DMS53 treated with DMSO at 0.1 percent for 48 hours (cell line): ENCODE measurements at regions not wholly inside any gene's neighbourhood (a gene's known extent, or its start where the extent isn't known, plus 50 kb on each side); places are given as distances from the start of the nearest gene placed in this dataset.

Experiments used
- DNase-seq: peaks from one replicate; lab custom pipeline; 2025; ENCODE audit not compliant: unreplicated experiment; lab: John Stamatoyannopoulos, UW

- DNase-seq: no peak
These were observed 171.5 kb upstream of the SIX2 start for GRCh38 chr2:45180779-45181178.

- DNase-seq: no peak
These were observed 170.9 kb upstream of the SIX2 start for GRCh38 chr2:45180033-45180746.

GRCh38 chr2:45178854-45179253, 169.6 kb upstream of the SIX2 start:
- DNase-seq: no peak

GRCh38 chr2:45178359-45178758, 169.1 kb upstream of the SIX2 start:
- no peak for DNase-seq

- no peak for DNase-seq
These were observed 168.6 kb upstream of the SIX2 start for GRCh38 chr2:45177870-45178269.

- no peak for DNase-seq
These were observed 167.1 kb upstream of the SIX2 start for GRCh38 chr2:45176390-45176789.

- DNase-seq: no peak
These were observed 164.3 kb upstream of the SIX2 start for GRCh38 chr2:45173513-45173912.

- no peak for DNase-seq
These were observed 163.6 kb upstream of the SIX2 start for GRCh38 chr2:45172760-45173392.

GRCh38 chr2:45172142-45172541, 162.9 kb upstream of the SIX2 start:
- DNase-seq: no peak

GRCh38 chr2:45171136-45171501, 161.9 kb upstream of the SIX2 start:
- peak; percentile 39 for DNase-seq

GRCh38 chr2:45170191-45171135, 161.2 kb upstream of the SIX2 start:
- DNase-seq: peak; percentile 45

- DNase-seq: peak; percentile 45
These were observed 160.3 kb upstream of the SIX2 start for GRCh38 chr2:45169339-45170190.

GRCh38 chr2:45168711-45169338, 159.6 kb upstream of the SIX2 start:
- DNase-seq: peak; percentile 41

- DNase-seq: peak; percentile 35
These were observed 158.8 kb upstream of the SIX2 start for GRCh38 chr2:45167920-45168629.

- DNase-seq: peak; percentile 37
These were observed 157.1 kb upstream of the SIX2 start for GRCh38 chr2:45166229-45166890.

GRCh38 chr2:45162711-45163110, 153.5 kb upstream of the SIX2 start:
- no peak for DNase-seq

- no peak for DNase-seq
These were observed 147.4 kb upstream of the SIX2 start for GRCh38 chr2:45156605-45157004.

GRCh38 chr2:45154606-45155155, 145.4 kb upstream of the SIX2 start:
- DNase-seq: no peak

- no peak for DNase-seq
These were observed 144.9 kb upstream of the SIX2 start for GRCh38 chr2:45154144-45154543.
